B cell (primary cell): ENCODE measurements at regions not wholly inside any gene's neighbourhood (a gene's known extent, or its start where the extent isn't known, plus 50 kb on each side); places are given as distances from the start of the nearest gene placed in this dataset.

Source experiments
- ATAC-seq: fragments of 200-7000 bp; cut with Tn5 transposase; one replicate; pipeline ENCODE4 v1.10.0; 2021; ENCODE audit warnings: low read depth, mild to moderate bottlenecking, moderate number of reproducible peaks, moderate library complexity
- CTCF ChIA-PET: fragments of 350-600 bp; sonication (Branson Sonifier 250); formaldehyde crosslinking; loops from one replicate; lab custom pipeline; 2021; ENCODE audit warnings: antibody characterized with exemption, inconsistent platforms; lab: Charles Lee
- POLR2A ChIA-PET: fragments of 350-600 bp; sonication (Branson Sonifier 250); formaldehyde crosslinking; loops from one replicate; lab custom pipeline; 2021; ENCODE audit warnings: antibody characterized with exemption; lab: Charles Lee
- DNase-seq: peaks from one replicate; pipeline ENCODE4 v3.0.0; 2013
- H2AFZ ChIP-seq: 2 replicates; pipeline ENCODE4 v1.6.1; 2012; ENCODE audit warnings: mild to moderate bottlenecking, low read depth, low read length; ENCODE audit not compliant: insufficient read depth, poor library complexity, severe bottlenecking
- H3K27ac ChIP-seq, 2 donors: 1 replicate in 1 of 2; 2 replicates in 1 of 2; pipeline ENCODE4 v1.5.1; 2012 to 2013; ENCODE audit warnings: low read length in 2 of 2, mild to moderate bottlenecking in 2 of 2, moderate library complexity in 1 of 2
- H3K27me3 ChIP-seq, 4 experiments: fragments of 200-600 bp in 1 of 4; sonication (generic) in 1 of 4; replicated peaks in 1 of 4; 1 replicate in 2 of 4; 2 replicates in 2 of 4; pipeline versions ENCODE4 v1.6.1 to v1.7.0; 2013 to 2016; ENCODE audit warnings: low read length in 3 of 4, mild to moderate bottlenecking in 2 of 4, mixed read lengths in 1 of 4, moderate library complexity in 1 of 4; ENCODE audit not compliant: insufficient read depth in 4 of 4, control insufficient read depth in 3 of 4; ENCODE audit errors: control extremely low read depth in 1 of 4
- H3K36me3 ChIP-seq, 2 experiments: replicated peaks in 1 of 2; 1 replicate in 1 of 2; 2 replicates in 1 of 2; pipeline versions ENCODE4 v1.6.1 to v1.7.1; 2013; ENCODE audit warnings: low read length in 1 of 2; ENCODE audit not compliant: insufficient read depth in 2 of 2, control insufficient read depth in 1 of 2; ENCODE audit errors: control extremely low read depth in 1 of 2, extremely low read depth in 1 of 2
- H3K4me1 ChIP-seq, 2 donors: fragments of 200-600 bp in 1 of 2; sonication (generic) in 1 of 2; 1 replicate in 1 of 2; 2 replicates in 1 of 2; pipeline versions ENCODE4 v1.5.1 to v1.6.1; 2013 to 2017; ENCODE audit warnings: low read length in 2 of 2; ENCODE audit not compliant: control insufficient read depth in 2 of 2, insufficient read depth in 2 of 2
- H3K4me2 ChIP-seq: replicated peaks from 2 replicates; pipeline ENCODE3; 2012; ENCODE audit warnings: mild to moderate bottlenecking, low read depth, low read length; ENCODE audit not compliant: poor library complexity, severe bottlenecking
- H3K4me3 ChIP-seq, 5 experiments: fragments of 200-600 bp in 1 of 5; sonication (generic) in 1 of 5; 1 replicate in 3 of 5; 2 replicates in 2 of 5; pipeline versions ENCODE4 v1.5.1 to v1.7.0; 2011 to 2016; ENCODE audit warnings: low read length in 4 of 5, mild to moderate bottlenecking in 4 of 5, low read depth in 2 of 5, control low read depth in 1 of 5, moderate library complexity in 1 of 5; ENCODE audit not compliant: insufficient read depth in 1 of 5; ENCODE audit errors: control extremely low read depth in 1 of 5, extremely low read depth in 1 of 5
- H3K79me2 ChIP-seq: fragments of 200-600 bp; sonication (generic); one replicate; pipeline ENCODE4 v1.6.0; 2016; ENCODE audit warnings: low read length; ENCODE audit not compliant: control insufficient read depth, insufficient read depth
- H3K9ac ChIP-seq: fragments of 200-600 bp; sonication (generic); 2 replicates; pipeline ENCODE4 v1.6.1; 2017; ENCODE audit warnings: mild to moderate bottlenecking, low read length, moderate library complexity
- H3K9me3 ChIP-seq, 3 donors: one replicate each; pipeline versions ENCODE4 v1.6.1 to v1.7.1; 2013; ENCODE audit warnings: low read length in 2 of 3; ENCODE audit not compliant: control insufficient read depth in 2 of 3, insufficient read depth in 1 of 3; ENCODE audit errors: control extremely low read depth in 1 of 3
- H4K20me1 ChIP-seq: 2 replicates; pipeline ENCODE4 v1.6.0; 2012; ENCODE audit warnings: mild to moderate bottlenecking, low read length; ENCODE audit not compliant: insufficient read depth, control insufficient read depth, poor library complexity, severe bottlenecking
- H3K27ac Mint-ChIP-seq: one replicate; pipeline ENCODE4 v1.8.0; 2021; ENCODE audit warnings: mixed read lengths
- H3K27me3 Mint-ChIP-seq: one replicate; pipeline ENCODE4 v1.8.0; 2021; ENCODE audit warnings: mixed read lengths
- H3K4me1 Mint-ChIP-seq: one replicate; pipeline ENCODE4 v1.8.0; 2021; ENCODE audit warnings: mixed read lengths
- H3K4me3 Mint-ChIP-seq: one replicate; pipeline ENCODE4 v1.8.0; 2021; ENCODE audit warnings: mixed read lengths
- H3K9me3 Mint-ChIP-seq: one replicate; pipeline ENCODE4 v1.8.0; 2022; ENCODE audit warnings: mixed read lengths; ENCODE audit not compliant: insufficient read depth
- CTCF ChIP-seq: fragments of 200-600 bp; IDR thresholded peaks from one replicate; pipeline ENCODE4 v1.8.0; 2022; ENCODE audit warnings: antibody characterized with exemption, mild to moderate bottlenecking
- EZH2 ChIP-seq: IDR thresholded peaks from 2 replicates; pipeline ENCODE4 v1.6.1; 2012; ENCODE audit warnings: borderline replicate concordance, low read depth, mild to moderate bottlenecking, moderate library complexity, low read length; ENCODE audit not compliant: insufficient read depth, poor library complexity, severe bottlenecking
- WGBS: methylation state at CpG from one replicate; pipeline ENCODE4 v1.1.5; 2013; ENCODE audit warnings: missing lambda C conversion rate; ENCODE audit not compliant: insufficient coverage; 5-methylcytosine and 5-hydroxymethylcytosine counted together
- intact Hi-C: fragments of 100-400 bp; cut with micrococcal nuclease; formaldehyde crosslinking; loops from one replicate; pipeline ENCODE4 v1.10.0; 2022

GRCh38 chr5:117615226-117615625 lies 1040.6 kb upstream of the SEMA6A start:
- H3K27me3 Mint-ChIP-seq = no peaks in the 10 kb centered on the region
- ChIA-PET POLR2A (no interaction called here), CTCF (no interaction called here)
- no peak overlapping the region for H3K9ac ChIP-seq
- H3K4me1 ChIP-seq = no peaks in the 10 kb centered on the region
- ATAC-seq (no peak), DNase-seq (no peak)
- no peak overlapping the region for H3K4me3 Mint-ChIP-seq
- H3K4me3 ChIP-seq = no peak overlapping the region
- no peak overlapping the region for H3K4me2 ChIP-seq
- no peaks in the 10 kb centered on the region for H3K4me1 Mint-ChIP-seq
- TF ChIP-seq EZH2 (no peak), CTCF (no peak)
- no peak overlapping the region for H3K27ac ChIP-seq
- H2AFZ ChIP-seq = no peak overlapping the region
- no peaks in the 10 kb centered on the region for H3K36me3 ChIP-seq
- no peaks in the 10 kb centered on the region for H3K79me2 ChIP-seq
- no peaks in the 10 kb centered on the region for H4K20me1 ChIP-seq
- peaks cover 8% of the 10 kb centered on the region for H3K9me3 Mint-ChIP-seq
- no peaks in the 10 kb centered on the region for H3K27me3 ChIP-seq
- H3K9me3 ChIP-seq = no peaks in the 10 kb centered on the region
- intact Hi-C loops = no loop called here
- H3K27ac Mint-ChIP-seq = no peak overlapping the region

- Mint-ChIP-seq H3K9me3 (peaks cover 12% of the 10 kb centered on the region), H3K4me3 (no peak overlapping the region), H3K27ac (no peak overlapping the region), H3K4me1 (no peaks in the 10 kb centered on the region), H3K27me3 (no peaks in the 10 kb centered on the region)
- Histone ChIP-seq H3K27ac (no peak overlapping the region), H3K4me3 (no peak overlapping the region), H3K9ac (no peak overlapping the region), H3K9me3 (no peaks in the 10 kb centered on the region), H3K79me2 (no peaks in the 10 kb centered on the region), H3K4me2 (no peak overlapping the region), H4K20me1 (no peaks in the 10 kb centered on the region), H2AFZ (no peak overlapping the region), H3K27me3 (no peaks in the 10 kb centered on the region), H3K36me3 (no peaks in the 10 kb centered on the region), H3K4me1 (no peaks in the 10 kb centered on the region)
- WGBS = no CpG with 5 or more reads among the region's 2 CpGs
- no peak for ATAC-seq
- no peak for DNase-seq
- no peak for TF ChIP-seq CTCF
- TF ChIP-seq EZH2 = no peak
- intact Hi-C loops = no loop called here
- POLR2A ChIA-PET = no interaction called here
- CTCF ChIA-PET = no interaction called here
These were observed 1039.8 kb upstream of the SEMA6A start for GRCh38 chr5:117614408-117614807.
